ENCODE measurements at regions not wholly inside any gene's neighbourhood (a gene's known extent, or its start where the extent isn't known, plus 50 kb on each side); places are given as distances from the start of the nearest gene placed in this dataset.
"Not testable (repeated sequence)": the region's sequence is repeated elsewhere in the genome, so short reads cannot be mapped to it uniquely, and the experiment has no call there.

DNA sequence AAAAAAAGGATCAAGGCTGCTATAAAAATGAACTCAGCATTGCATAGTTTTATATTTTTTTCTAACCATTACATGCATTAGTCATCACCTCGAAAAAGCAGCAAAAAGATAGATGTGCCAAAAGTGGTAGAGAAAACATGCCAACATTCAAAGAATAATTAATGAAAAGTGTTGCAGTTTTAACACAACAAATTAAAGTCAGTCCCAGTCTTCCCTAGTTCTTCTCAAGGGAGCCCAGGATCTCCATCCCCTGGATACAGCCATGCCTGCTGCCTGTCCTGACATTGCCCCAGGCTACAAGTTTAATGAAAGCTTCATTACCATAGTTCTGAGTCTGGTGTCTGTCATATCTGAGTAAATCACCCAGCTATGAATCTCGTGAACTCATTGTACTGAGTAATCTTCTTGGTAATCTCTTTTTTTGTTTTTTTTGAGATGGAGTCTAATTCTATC is 116.6 kb upstream of the KLF12 start:
- Histone ChIP-seq H3K9me3 (peaks cover 0 to 7% (median 0%) of the 10 kb centered on the region in 8 donors), H3K4me3 (no peak overlapping the region), H3K4me1 (peaks cover 0 to 37% (median 4%) of the 10 kb centered on the region in 6 donors), H3K27me3 (replicated peaks in 1 of 7) (no peaks in the 10 kb centered on the region), H3K36me3 (no peaks in the 10 kb centered on the region), H3K27ac (no peak overlapping the region)
- WGBS, 5 donors = 71 to 88% (median 72%) methylated on average over 2 of the region's 2 CpGs
- intact Hi-C loops (cut with DNase I; ENCODE audit: low total_unique reads) = no loop called here
- TF ChIP-seq, protein P1, sequence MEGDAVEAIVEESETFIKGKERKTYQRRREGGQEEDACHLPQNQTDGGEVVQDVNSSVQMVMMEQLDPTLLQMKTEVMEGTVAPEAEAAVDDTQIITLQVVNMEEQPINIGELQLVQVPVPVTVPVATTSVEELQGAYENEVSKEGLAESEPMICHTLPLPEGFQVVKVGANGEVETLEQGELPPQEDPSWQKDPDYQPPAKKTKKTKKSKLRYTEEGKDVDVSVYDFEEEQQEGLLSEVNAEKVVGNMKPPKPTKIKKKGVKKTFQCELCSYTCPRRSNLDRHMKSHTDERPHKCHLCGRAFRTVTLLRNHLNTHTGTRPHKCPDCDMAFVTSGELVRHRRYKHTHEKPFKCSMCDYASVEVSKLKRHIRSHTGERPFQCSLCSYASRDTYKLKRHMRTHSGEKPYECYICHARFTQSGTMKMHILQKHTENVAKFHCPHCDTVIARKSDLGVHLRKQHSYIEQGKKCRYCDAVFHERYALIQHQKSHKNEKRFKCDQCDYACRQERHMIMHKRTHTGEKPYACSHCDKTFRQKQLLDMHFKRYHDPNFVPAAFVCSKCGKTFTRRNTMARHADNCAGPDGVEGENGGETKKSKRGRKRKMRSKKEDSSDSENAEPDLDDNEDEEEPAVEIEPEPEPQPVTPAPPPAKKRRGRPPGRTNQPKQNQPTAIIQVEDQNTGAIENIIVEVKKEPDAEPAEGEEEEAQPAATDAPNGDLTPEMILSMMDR (IDR thresholded peaks at IDR 0.05 in 8 of 11, conservative IDR thresholded peaks at IDR 0.05 in 3 of 11) = no peak
- no peak for TF ChIP-seq POLR2A (IDR thresholded peaks at IDR 0.05)
- no peak for TF ChIP-seq POLR2AphosphoS5 (IDR thresholded peaks at IDR 0.05)
- DNase-seq = no peak

DNA sequence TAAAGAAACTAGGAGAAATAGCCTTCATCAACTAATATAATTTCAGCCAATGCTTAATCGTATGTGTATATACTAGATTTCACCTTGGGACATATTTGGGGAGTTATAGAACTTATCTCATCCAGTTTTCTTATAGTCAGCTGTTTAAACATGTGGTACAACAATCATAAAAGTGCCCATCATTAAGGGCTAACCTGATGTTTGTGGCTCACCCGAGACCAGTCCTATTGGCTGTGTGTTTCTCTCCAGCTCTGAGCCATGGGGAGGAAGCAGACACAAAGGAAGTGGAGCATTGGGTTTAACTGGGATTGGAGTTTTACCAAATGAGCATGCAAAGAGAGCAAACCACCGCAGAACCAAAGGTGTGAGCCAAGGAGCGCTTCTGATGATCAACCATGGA is 114.3 kb upstream of the KLF12 start:
- 88 to 95% (median 90%) methylated on average over 4 of the region's 4 CpGs for WGBS, 5 donors
- Histone ChIP-seq H3K4me1 (peaks cover 0 to 42% (median 4%) of the 10 kb centered on the region in 6 donors), H3K27me3 (replicated peaks in 1 of 7) (no peaks in the 10 kb centered on the region), H3K9me3 (peaks cover 0 to 7% (median 0%) of the 10 kb centered on the region in 8 donors), H3K4me3 (no peak overlapping the region), H3K36me3 (no peaks in the 10 kb centered on the region), H3K27ac (peak overlapping the region in 1 of 8 donors; percentile 86)
- TF ChIP-seq POLR2A (IDR thresholded peaks at IDR 0.05) (no peak), POLR2AphosphoS5 (IDR thresholded peaks at IDR 0.05) (no peak)
- TF ChIP-seq, protein P1 (IDR thresholded peaks at IDR 0.05 in 8 of 11, conservative IDR thresholded peaks at IDR 0.05 in 3 of 11) = no peak
- intact Hi-C loops (cut with DNase I; ENCODE audit: low total_unique reads) = no loop called here
- DNase-seq = no peak

DNA sequence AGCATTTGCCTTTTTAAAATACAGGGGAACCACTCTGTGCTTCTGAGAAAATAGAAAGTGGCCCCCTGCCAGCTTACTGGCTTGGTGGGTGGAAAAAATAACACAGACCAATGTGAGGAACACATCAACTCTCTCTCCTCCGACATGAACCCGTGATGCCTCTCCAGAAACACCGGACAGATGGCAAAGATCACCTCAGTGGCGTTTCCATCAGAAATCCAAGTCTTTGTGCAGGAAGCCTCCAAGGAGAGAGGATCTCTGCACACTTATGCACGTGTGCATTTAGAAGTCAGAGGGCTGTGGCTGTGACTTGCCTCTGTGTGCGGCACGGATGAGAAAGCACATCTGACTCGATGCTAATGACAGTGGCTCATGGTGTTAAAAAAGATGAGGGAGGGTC is 112.3 kb upstream of the KLF12 start:
- WGBS, 5 donors = 57 to 71% (median 68%) methylated on average over 8 of the region's 8 CpGs
- peaks cover 0 to 7% (median 0%) of the 10 kb centered on the region in 8 donors for H3K9me3 ChIP-seq
- DNase-seq = no peak
- H3K27me3 ChIP-seq (replicated peaks in 1 of 7) = no peaks in the 10 kb centered on the region
- H3K4me3 ChIP-seq = peak overlapping the region in 1 of 8 donors; percentile 4
- peaks cover 0 to 23% (median under 1%) of the 10 kb centered on the region in 6 donors for H3K4me1 ChIP-seq
- no peaks in the 10 kb centered on the region for H3K36me3 ChIP-seq
- peak overlapping the region; percentile 12 to 86 (median 54) for H3K27ac ChIP-seq
- no peak for TF ChIP-seq POLR2A (IDR thresholded peaks at IDR 0.05)
- no peak for TF ChIP-seq POLR2AphosphoS5 (IDR thresholded peaks at IDR 0.05)
- TF ChIP-seq, protein P1 (IDR thresholded peaks at IDR 0.05 in 8 of 11, conservative IDR thresholded peaks at IDR 0.05 in 3 of 11) = no peak
- intact Hi-C loops (cut with DNase I; ENCODE audit: low total_unique reads) = no loop called here

DNA sequence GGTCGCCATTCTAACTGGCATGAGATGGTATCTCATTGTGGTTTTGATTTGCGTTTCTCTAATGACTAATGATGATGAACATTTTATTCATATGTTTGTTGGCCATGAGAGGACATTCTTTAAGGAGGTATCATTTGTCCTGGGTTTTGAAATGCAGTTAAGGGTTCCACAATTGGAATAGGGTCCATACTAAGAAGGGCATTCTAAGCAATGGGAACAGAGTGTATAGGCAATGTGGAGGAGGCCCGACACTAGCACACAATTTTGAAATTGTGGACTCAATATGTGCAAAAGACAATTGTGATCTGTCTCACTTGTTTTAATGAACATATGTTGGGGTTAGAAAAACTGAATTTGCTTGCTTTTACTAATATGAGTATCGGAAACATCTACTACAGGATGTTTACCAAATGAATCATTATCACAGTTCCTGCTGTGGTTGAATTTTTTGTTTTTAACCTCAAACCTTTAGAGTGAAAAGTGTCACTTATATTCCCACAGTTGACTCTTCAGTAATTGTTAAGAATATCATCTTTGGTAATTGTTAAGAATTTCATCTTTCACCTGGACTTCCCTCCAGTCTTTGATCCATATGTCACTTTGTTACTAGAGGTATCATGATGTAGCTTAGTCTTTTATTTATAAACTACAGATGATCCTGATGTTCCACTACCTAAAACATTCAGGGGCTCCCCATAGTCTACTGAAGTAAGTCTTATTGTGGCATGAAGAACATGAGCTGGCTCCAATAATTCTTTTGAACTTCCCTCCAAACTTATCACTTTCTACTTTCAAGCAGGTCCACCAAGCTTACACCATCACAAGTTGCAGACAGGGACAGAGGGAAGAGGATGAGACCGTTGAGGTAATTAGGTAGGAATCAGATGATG is 109.7 kb upstream of the KLF12 start:
- Histone ChIP-seq H3K9me3 (peaks cover 0 to 7% (median 0%) of the 10 kb centered on the region in 8 donors), H3K36me3 (no peaks in the 10 kb centered on the region), H3K27ac (peak overlapping the region in 7 of 8 donors; percentile 45 to 86 (median 60)), H3K27me3 (replicated peaks in 1 of 7) (no peaks in the 10 kb centered on the region), H3K4me1 (peaks cover 0 to 17% (median 0%) of the 10 kb centered on the region in 6 donors), H3K4me3 (peak overlapping the region in 1 of 8 donors; percentile 18)
- DNase-seq = no peak
- 73 to 79% (median 76%) methylated on average over 5 of the region's 5 CpGs for WGBS, 5 donors
- intact Hi-C loops (cut with DNase I; ENCODE audit: low total_unique reads) = no loop called here
- TF ChIP-seq POLR2AphosphoS5 (IDR thresholded peaks at IDR 0.05) = no peak
- TF ChIP-seq POLR2A (IDR thresholded peaks at IDR 0.05) = no peak
- TF ChIP-seq, protein P1 (IDR thresholded peaks at IDR 0.05 in 8 of 11, conservative IDR thresholded peaks at IDR 0.05 in 3 of 11) = no peak

DNA sequence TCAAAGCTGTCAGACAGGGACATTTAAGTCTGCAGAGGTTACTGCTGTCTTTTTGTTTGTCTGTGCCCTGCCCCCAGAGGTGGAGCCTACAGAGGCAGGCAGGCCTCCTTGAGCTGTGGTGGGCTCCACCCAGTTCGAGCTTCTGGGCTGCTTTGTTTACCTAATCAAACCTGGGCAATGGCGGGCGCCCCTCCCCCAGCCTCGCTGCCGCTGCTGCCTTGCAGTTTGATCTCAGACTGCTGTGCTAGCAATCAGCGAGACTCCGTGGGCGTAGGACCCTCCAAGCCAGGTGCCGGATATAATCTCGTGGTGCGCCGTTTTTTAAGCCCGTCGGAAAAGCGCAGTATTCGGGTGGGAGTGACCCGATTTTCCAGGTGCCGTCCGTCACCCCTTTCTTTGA is 107.1 kb upstream of the KLF12 start:
- H3K9me3 ChIP-seq; H3K27me3 ChIP-seq (replicated peaks in 1 of 7); H3K27ac ChIP-seq; H3K36me3 ChIP-seq; intact Hi-C loops (cut with DNase I; ENCODE audit: low total_unique reads); H3K4me3 ChIP-seq; DNase-seq: not testable (repeated sequence)
- WGBS, 5 donors = 84 to 93% (median 90%) methylated on average over 8 to 19 of the region's 19 CpGs
- H3K4me1 ChIP-seq = peaks cover 0 to 16% (median 0%) of the 10 kb centered on the region in 6 donors

All from spleen (tissue), 11 donors.